ENCODE measurements at regions not wholly inside any gene's neighbourhood (a gene's known extent, or its start where the extent isn't known, plus 50 kb on each side); places are given as distances from the start of the nearest gene placed in this dataset.

DNA sequence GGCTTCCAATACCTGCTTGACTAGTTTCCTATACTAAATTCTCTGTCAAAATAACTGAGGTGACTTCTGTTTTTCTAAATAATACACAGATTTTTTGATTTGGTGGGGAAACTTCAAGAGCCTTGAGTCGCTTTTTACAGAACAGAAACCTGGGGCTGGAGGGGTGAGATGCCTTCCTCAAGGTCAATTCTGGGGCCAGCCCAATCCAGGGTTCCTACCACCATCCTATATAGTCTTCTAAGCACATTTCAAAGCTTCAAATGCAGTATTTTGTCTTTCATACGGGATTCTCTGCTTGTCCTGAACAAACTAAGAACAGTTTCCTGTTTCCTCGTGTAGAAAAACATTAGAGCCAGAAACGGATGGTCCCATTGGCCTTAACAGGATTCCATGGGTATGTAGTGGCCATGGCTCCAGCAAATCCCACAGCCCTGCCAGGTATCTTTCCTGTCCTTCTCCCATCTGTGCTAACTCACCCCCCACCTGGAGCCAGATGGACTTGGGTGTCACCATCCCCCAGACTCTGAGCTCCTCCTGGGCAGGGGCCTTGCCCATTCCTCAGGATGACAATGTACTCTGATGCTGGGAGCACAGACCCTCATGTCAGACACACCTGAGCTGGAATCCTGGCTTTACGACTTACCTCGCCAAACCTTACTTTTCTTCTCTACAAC, 146.9 kb downstream of the KLF13 start:
- Histone ChIP-seq H3K4me1 (ENCODE audit: insufficient read depth, low read length) (peaks cover 42% of the 10 kb centered on the region), H3K27ac (ENCODE audit: low read depth, low read length) (peak overlapping the region; percentile 51), H3K27me3 (ENCODE audit: insufficient read depth, low read length) (no peaks in the 10 kb centered on the region), H3K36me3 (ENCODE audit: insufficient read depth, low read length) (no peaks in the 10 kb centered on the region), H3K9me3 (ENCODE audit: control insufficient read depth in 1 of 2, low read length in 2 of 2) (no peaks in the 10 kb centered on the region), H3K4me3 (ENCODE audit: low read length in 2 of 2) (peak overlapping the region; percentile 12 to 41)
- ChIA-PET CTCF (ENCODE audit: partially characterized antibody) (interaction anchor here (0.6 to 14.4 kb wide), 16 partner anchors 9 to 273 kb away, joined by 3 to 115 read pairs (median 8); partner anchors contain the start of gene KLF13), POLR2A (ENCODE audit: partially characterized antibody) (interaction anchor here (1.0 to 7.6 kb wide), 30 partner anchors 9 to 570 kb away, joined by 3 to 96 read pairs (median 4); partner anchors contain the start of genes FAN1 and KLF13)
- Mint-ChIP-seq H3K27me3 (no peaks in the 10 kb centered on the region), H3K4me1 (peaks cover 31 to 57% (median 47%) of the 10 kb centered on the region in 4 donors), H3K27ac (peak overlapping the region; percentile 80 to 96 (median 94)), H3K4me3 (peak overlapping the region; percentile 60 to 89 (median 79)), H3K36me3 (peaks cover 2 to 6% of the 10 kb centered on the region in 2 donors), H3K9me3 (peaks cover 0 to 2% (median 0%) of the 10 kb centered on the region in 8 donors)
- DNase-seq, result no peak
- intact Hi-C loops (cut with micrococcal nuclease), result loop anchor here (1.0 kb wide), 1 partner anchor 38 kb away; no protein-coding TSS in a partner anchor

DNA sequence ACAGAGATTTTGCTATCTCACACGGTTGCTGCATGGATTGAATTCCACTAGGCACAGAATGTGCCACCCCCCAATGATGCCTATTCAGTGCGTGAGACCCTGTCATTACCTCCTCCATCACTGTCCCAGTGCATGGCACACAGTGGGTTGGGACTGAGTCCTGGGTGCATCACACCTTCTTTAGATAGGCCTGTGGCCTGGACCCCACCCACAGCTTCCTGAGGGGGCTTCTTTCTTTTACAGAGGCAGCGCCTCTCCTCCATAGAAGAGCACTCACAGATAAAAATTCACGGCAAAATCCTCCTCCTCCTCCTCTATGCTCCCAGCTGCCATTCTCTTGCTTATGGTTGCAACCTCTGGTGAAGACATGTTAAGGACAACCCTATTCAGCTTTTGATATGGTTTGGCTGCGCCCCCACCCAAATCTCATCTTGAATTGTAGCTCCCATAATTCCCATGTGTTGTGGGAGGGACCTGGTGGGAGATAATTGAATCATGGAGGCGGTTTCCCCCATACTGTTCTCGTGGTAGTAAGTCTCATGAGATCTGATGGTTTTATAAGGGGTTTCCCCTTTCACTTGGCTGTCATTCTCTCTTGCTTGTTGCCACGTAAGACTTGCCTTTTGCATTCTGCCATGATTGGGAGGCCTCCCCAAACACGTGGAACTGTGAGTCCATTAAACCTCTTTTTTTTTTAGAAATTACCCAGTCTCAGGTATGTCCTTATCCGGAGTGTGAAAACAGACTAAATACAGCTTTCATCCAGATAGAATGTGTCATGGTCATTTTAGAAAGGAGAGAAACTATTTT, 147.6 kb downstream of the KLF13 start:
- Histone ChIP-seq H3K36me3 (ENCODE audit: insufficient read depth, low read length) (no peaks in the 10 kb centered on the region), H3K4me3 (ENCODE audit: low read length in 2 of 2) (no peak overlapping the region), H3K4me1 (ENCODE audit: insufficient read depth, low read length) (peaks cover 42% of the 10 kb centered on the region), H3K27me3 (ENCODE audit: insufficient read depth, low read length) (no peaks in the 10 kb centered on the region), H3K9me3 (ENCODE audit: control insufficient read depth in 1 of 2, low read length in 2 of 2) (no peaks in the 10 kb centered on the region), H3K27ac (ENCODE audit: low read depth, low read length) (peak overlapping the region; percentile 51)
- Mint-ChIP-seq H3K27me3 (no peaks in the 10 kb centered on the region), H3K36me3 (peaks cover 2 to 6% of the 10 kb centered on the region in 2 donors), H3K4me1 (peaks cover 33 to 61% (median 51%) of the 10 kb centered on the region in 4 donors), H3K4me3 (peak overlapping the region; percentile 30 to 85 (median 66)), H3K9me3 (peaks cover 0 to 2% (median 0%) of the 10 kb centered on the region in 8 donors), H3K27ac (peak overlapping the region; percentile 80 to 96 (median 94))
- ChIA-PET POLR2A (ENCODE audit: partially characterized antibody) (interaction anchor here (0.7 to 7.6 kb wide), 19 partner anchors 8 to 210 kb away, joined by 3 to 96 read pairs (median 6); partner anchors contain the start of gene KLF13), CTCF (ENCODE audit: partially characterized antibody) (interaction anchor here (0.7 to 14.4 kb wide), 15 partner anchors 9 to 280 kb away, joined by 3 to 115 read pairs (median 8); partner anchors contain the start of gene KLF13)
- intact Hi-C loops (cut with micrococcal nuclease), result no loop called here
- peak in 1 of 5 donors; percentile 22 for DNase-seq

DNA sequence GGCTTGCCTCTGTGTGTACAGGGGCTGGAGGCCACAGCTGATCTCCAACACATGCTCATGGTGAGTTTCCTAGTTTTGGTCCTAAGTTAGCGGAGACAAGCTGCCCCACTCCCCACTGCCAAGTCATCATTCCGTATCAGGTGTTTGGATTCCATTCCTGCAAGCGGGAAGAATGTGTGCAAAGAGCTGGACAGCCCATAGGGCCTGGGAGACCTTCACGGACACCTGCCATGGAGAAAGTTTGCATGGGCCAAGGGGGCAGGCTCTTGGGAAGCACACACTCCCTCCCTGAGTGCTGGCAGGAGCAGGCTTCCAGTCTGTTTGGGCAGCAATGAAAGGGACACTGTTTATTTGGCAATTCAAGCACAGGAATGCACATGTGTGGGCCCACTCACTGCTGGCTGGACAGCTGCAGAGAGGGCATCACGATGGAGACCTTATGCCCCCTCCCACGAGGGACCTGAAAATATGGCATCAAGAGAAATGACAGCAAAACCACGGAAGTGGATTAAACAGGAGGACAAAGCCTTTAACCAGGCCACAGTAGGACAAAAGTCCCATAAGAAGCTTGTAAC, 149.7 kb downstream of the KLF13 start:
- H3K27me3 ChIP-seq (ENCODE audit: insufficient read depth, low read length), result no peaks in the 10 kb centered on the region
- H3K36me3 Mint-ChIP-seq, result peaks cover 4 to 6% of the 10 kb centered on the region in 2 donors
- no peak overlapping the region for H3K4me3 ChIP-seq (ENCODE audit: low read length in 2 of 2)
- DNase-seq, result no peak
- H3K27ac Mint-ChIP-seq, result peak overlapping the region in 4 of 7 donors; percentile 21 to 48 (median 38)
- H3K27ac ChIP-seq (ENCODE audit: low read depth, low read length), result no peak overlapping the region
- peaks cover 0 to 2% (median 0%) of the 10 kb centered on the region in 8 donors for H3K9me3 Mint-ChIP-seq
- ChIA-PET CTCF (ENCODE audit: partially characterized antibody) (interaction anchor here (1.1 to 14.4 kb wide), 6 partner anchors 7 to 146 kb away, joined by 3 to 115 read pairs (median 16); no protein-coding TSS in a partner anchor), POLR2A (ENCODE audit: partially characterized antibody) (interaction anchor here (1.3 to 6.0 kb wide), 3 partner anchors 6 to 110 kb away, joined by 3 to 87 read pairs (median 25); no protein-coding TSS in a partner anchor)
- H3K27me3 Mint-ChIP-seq, result no peaks in the 10 kb centered on the region
- peaks cover 37 to 66% (median 52%) of the 10 kb centered on the region in 4 donors for H3K4me1 Mint-ChIP-seq
- intact Hi-C loops (cut with micrococcal nuclease), result no loop called here
- H3K36me3 ChIP-seq (ENCODE audit: insufficient read depth, low read length), result no peaks in the 10 kb centered on the region
- H3K4me1 ChIP-seq (ENCODE audit: insufficient read depth, low read length), result peaks cover 50% of the 10 kb centered on the region
- H3K4me3 Mint-ChIP-seq, result no peak overlapping the region
- no peaks in the 10 kb centered on the region for H3K9me3 ChIP-seq (ENCODE audit: control insufficient read depth in 1 of 2, low read length in 2 of 2)

GRCh38 chr15:31476866-31477265, 150.2 kb downstream of the KLF13 start:
- H3K36me3 Mint-ChIP-seq, result peaks cover 4 to 6% of the 10 kb centered on the region in 2 donors
- Histone ChIP-seq H3K4me1 (ENCODE audit: insufficient read depth, low read length) (peaks cover 50% of the 10 kb centered on the region), H3K36me3 (ENCODE audit: insufficient read depth, low read length) (no peaks in the 10 kb centered on the region), H3K4me3 (ENCODE audit: low read length in 2 of 2) (no peak overlapping the region), H3K27me3 (ENCODE audit: insufficient read depth, low read length) (no peaks in the 10 kb centered on the region), H3K9me3 (ENCODE audit: control insufficient read depth in 1 of 2, low read length in 2 of 2) (no peaks in the 10 kb centered on the region), H3K27ac (ENCODE audit: low read depth, low read length) (no peak overlapping the region)
- ChIA-PET CTCF (ENCODE audit: partially characterized antibody) (interaction anchor here (1.2 to 14.4 kb wide), 4 partner anchors 12 to 40 kb away, joined by 3 to 115 read pairs (median 26); no protein-coding TSS in a partner anchor), POLR2A (ENCODE audit: partially characterized antibody) (interaction anchor here (1.3 to 1.4 kb wide), 2 partner anchors 42 to 150 kb away, joined by 3 to 4 read pairs; partner anchors contain the start of gene KLF13)
- no peak for DNase-seq
- H3K4me1 Mint-ChIP-seq, result peaks cover 39 to 65% (median 51%) of the 10 kb centered on the region in 4 donors
- H3K27ac Mint-ChIP-seq, result peak overlapping the region in 4 of 7 donors; percentile 15 to 88 (median 39)
- H3K9me3 Mint-ChIP-seq, result peaks cover 0 to 2% (median 0%) of the 10 kb centered on the region in 8 donors
- intact Hi-C loops (cut with micrococcal nuclease), result no loop called here
- H3K4me3 Mint-ChIP-seq, result no peak overlapping the region
- H3K27me3 Mint-ChIP-seq, result no peaks in the 10 kb centered on the region

DNA sequence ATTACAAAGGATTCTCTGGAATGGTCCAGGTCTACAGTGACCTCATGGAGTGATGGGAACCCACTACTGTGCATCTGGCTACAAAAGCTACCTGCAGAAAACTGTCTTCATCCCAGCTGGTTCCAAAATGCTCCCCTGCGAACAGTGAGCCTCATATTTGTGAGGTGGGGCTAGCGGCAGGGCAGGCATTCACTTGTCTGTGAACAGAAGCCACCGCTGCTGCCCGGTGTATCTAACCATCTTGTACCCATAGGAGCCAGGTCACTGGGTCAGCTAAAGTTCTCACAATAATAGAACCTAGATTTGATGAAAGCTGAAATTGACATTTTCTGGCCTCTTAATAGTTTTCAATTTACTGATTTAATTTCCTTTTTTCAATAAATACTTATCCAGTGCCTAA, 150.7 kb downstream of the KLF13 start:
- ChIA-PET CTCF (ENCODE audit: partially characterized antibody) (interaction anchor here (0.7 to 14.4 kb wide), 6 partner anchors 11 to 112 kb away, joined by 3 to 115 read pairs (median 4); no protein-coding TSS in a partner anchor), POLR2A (ENCODE audit: partially characterized antibody) (interaction anchor here (1.3 to 1.4 kb wide), 2 partner anchors 42 to 151 kb away, joined by 3 to 4 read pairs; partner anchors contain the start of gene KLF13)
- Mint-ChIP-seq H3K9me3 (peaks cover 0 to 2% (median 0%) of the 10 kb centered on the region in 8 donors), H3K4me3 (no peak overlapping the region), H3K27ac (peak overlapping the region; percentile 15 to 88 (median 81)), H3K36me3 (peaks cover 4 to 6% of the 10 kb centered on the region in 2 donors), H3K4me1 (peaks cover 38 to 65% (median 50%) of the 10 kb centered on the region in 4 donors), H3K27me3 (no peaks in the 10 kb centered on the region)
- DNase-seq, result no peak
- no peak overlapping the region for H3K27ac ChIP-seq (ENCODE audit: low read depth, low read length)
- H3K36me3 ChIP-seq (ENCODE audit: insufficient read depth, low read length), result no peaks in the 10 kb centered on the region
- H3K27me3 ChIP-seq (ENCODE audit: insufficient read depth, low read length), result no peaks in the 10 kb centered on the region
- no peaks in the 10 kb centered on the region for H3K9me3 ChIP-seq (ENCODE audit: control insufficient read depth in 1 of 2, low read length in 2 of 2)
- intact Hi-C loops (cut with micrococcal nuclease), result no loop called here
- peaks cover 50% of the 10 kb centered on the region for H3K4me1 ChIP-seq (ENCODE audit: insufficient read depth, low read length)
- no peak overlapping the region for H3K4me3 ChIP-seq (ENCODE audit: low read length in 2 of 2)

DNA sequence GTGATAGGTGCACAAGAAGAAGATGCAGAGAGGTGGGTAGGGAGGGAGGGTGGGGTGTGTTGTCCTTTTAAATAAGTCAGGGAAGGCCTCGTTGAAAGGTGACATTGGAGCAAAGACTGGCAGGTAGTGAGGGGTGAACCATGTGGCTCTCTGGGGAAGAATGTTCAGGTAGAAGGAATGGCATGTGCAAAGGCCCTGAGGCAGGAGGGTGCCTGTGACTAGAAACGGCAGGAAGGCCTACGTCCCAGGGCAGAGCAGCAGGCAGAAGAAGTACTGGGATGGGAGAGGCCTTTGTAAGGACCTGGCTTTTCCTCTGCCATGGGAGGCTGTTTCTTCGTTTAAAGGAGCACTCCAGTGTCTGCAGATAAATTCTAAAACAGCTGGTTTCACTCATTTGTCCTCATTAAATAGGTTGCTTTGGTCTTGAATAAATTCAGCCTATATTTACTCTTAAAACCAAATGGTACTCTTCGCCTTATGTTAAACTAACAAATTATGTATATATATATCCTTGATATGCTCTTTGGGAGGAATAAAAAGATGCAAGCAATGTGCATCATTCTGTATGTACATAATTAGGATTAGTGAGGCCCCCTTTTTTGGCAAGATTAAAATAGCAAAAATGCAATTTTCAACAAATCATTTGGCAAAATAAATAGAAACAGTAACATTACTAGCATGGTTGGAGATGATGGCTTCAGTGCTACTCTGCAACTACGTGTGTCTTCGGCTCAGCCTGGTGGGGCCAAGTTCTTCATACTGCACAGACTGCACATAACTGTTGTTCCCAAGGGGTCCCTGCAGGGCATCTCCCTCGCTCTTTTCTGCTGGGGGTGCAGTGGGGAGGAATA, 151.4 kb downstream of the KLF13 start:
- Mint-ChIP-seq H3K4me3 (no peak overlapping the region), H3K4me1 (peaks cover 32 to 65% (median 48%) of the 10 kb centered on the region in 4 donors), H3K27ac (peak overlapping the region; percentile 15 to 88 (median 81)), H3K27me3 (no peaks in the 10 kb centered on the region), H3K9me3 (peaks cover 0 to 2% (median 0%) of the 10 kb centered on the region in 8 donors), H3K36me3 (peaks cover 6 to 7% of the 10 kb centered on the region in 2 donors)
- ChIA-PET CTCF (ENCODE audit: partially characterized antibody) (interaction anchor here (0.7 to 14.4 kb wide), 5 partner anchors 11 to 112 kb away, joined by 3 to 115 read pairs (median 3); no protein-coding TSS in a partner anchor), POLR2A (ENCODE audit: partially characterized antibody) (interaction anchor here (1.3 to 7.0 kb wide), 4 partner anchors 10 to 152 kb away, joined by 3 to 128 read pairs (median 4); partner anchors contain the start of gene KLF13)
- Histone ChIP-seq H3K9me3 (ENCODE audit: control insufficient read depth in 1 of 2, low read length in 2 of 2) (no peaks in the 10 kb centered on the region), H3K36me3 (ENCODE audit: insufficient read depth, low read length) (no peaks in the 10 kb centered on the region), H3K27me3 (ENCODE audit: insufficient read depth, low read length) (no peaks in the 10 kb centered on the region), H3K27ac (ENCODE audit: low read depth, low read length) (no peak overlapping the region), H3K4me3 (ENCODE audit: low read length in 2 of 2) (no peak overlapping the region), H3K4me1 (ENCODE audit: insufficient read depth, low read length) (peaks cover 49% of the 10 kb centered on the region)
- intact Hi-C loops (cut with micrococcal nuclease), result no loop called here
- DNase-seq, result no peak
